NCI-H1417 treated with DMSO at 0.1 percent for 48 hours (cell line): ENCODE measurements at regions not wholly inside any gene's neighbourhood (a gene's known extent, or its start where the extent isn't known, plus 50 kb on each side); places are given as distances from the start of the nearest gene placed in this dataset.

ENCODE experiments used
- DNase-seq: peaks from one replicate; lab custom pipeline; 2025; lab: John Stamatoyannopoulos, UW

GRCh38 chr7:52897288-52897687 lies 138.1 kb upstream of the POM121L12 start:
- DNase-seq: no peak

- no peak for DNase-seq
Measured at GRCh38 chr7:52877240-52877639, 158.2 kb upstream of the POM121L12 start.

GRCh38 chr7:52876402-52876801 lies 159.0 kb upstream of the POM121L12 start:
- no peak for DNase-seq

- no peak for DNase-seq
Measured at GRCh38 chr7:52863652-52864051, 171.8 kb upstream of the POM121L12 start.

GRCh38 chr7:52862321-52862720 lies 173.1 kb upstream of the POM121L12 start:
- DNase-seq: no peak

- DNase-seq: no peak
Measured at GRCh38 chr7:52857367-52857766, 178.1 kb upstream of the POM121L12 start.

GRCh38 chr7:52854681-52855080 lies 180.8 kb upstream of the POM121L12 start:
- DNase-seq: no peak

GRCh38 chr7:52851547-52851946 lies 183.9 kb upstream of the POM121L12 start:
- no peak for DNase-seq

GRCh38 chr7:52843436-52843835 lies 192.0 kb upstream of the POM121L12 start:
- no peak for DNase-seq

GRCh38 chr7:52842202-52842900 lies 193.1 kb upstream of the POM121L12 start:
- no peak for DNase-seq

- no peak for DNase-seq
Measured at GRCh38 chr7:52838981-52839411, 196.4 kb upstream of the POM121L12 start.

GRCh38 chr7:52831321-52831720 lies 204.1 kb upstream of the POM121L12 start:
- DNase-seq: no peak

- no peak for DNase-seq
Measured at GRCh38 chr7:52830801-52831200, 204.6 kb upstream of the POM121L12 start.

GRCh38 chr7:52826515-52827265 lies 208.7 kb upstream of the POM121L12 start:
- DNase-seq: no peak

- no peak for DNase-seq
Measured at GRCh38 chr7:52825611-52826010, 209.8 kb upstream of the POM121L12 start.

GRCh38 chr7:52811537-52811936 lies 223.9 kb upstream of the POM121L12 start:
- no peak for DNase-seq

GRCh38 chr7:52799817-52800216 lies 235.6 kb upstream of the POM121L12 start:
- no peak for DNase-seq

GRCh38 chr7:52797801-52798200 lies 237.6 kb upstream of the POM121L12 start:
- no peak for DNase-seq

- DNase-seq: no peak
Measured at GRCh38 chr7:52794621-52795020, 240.8 kb upstream of the POM121L12 start.

GRCh38 chr7:52791176-52791700 lies 244.2 kb upstream of the POM121L12 start:
- DNase-seq: no peak

- no peak for DNase-seq
Measured at GRCh38 chr7:52786174-52786573, 249.3 kb upstream of the POM121L12 start.

- no peak for DNase-seq
Measured at GRCh38 chr7:52782348-52782747, 253.1 kb upstream of the POM121L12 start.

GRCh38 chr7:52781250-52781649 lies 254.2 kb upstream of the POM121L12 start:
- no peak for DNase-seq
